A549 (cell line): ENCODE measurements at regions not wholly inside any gene's neighbourhood (a gene's known extent, or its start where the extent isn't known, plus 50 kb on each side); places are given as distances from the start of the nearest gene placed in this dataset.
A peak's percentile ranks its signal among the peaks of the same experiment; 100 is the strongest.

Source experiments
- ATAC-seq, 2 experiments: fragments of 200-7000 bp in 1 of 2; fragments of >200 bp in 1 of 2; cut with Nextera tagmentation in 1 of 2; cut with Tn5 transposase in 1 of 2; 3 replicates each; pipeline versions ENCODE4 v1.8.0 to v1.9.1; 2018 to 2020; ENCODE audit warnings: mild to moderate bottlenecking in 1 of 2, moderate library complexity in 1 of 2
- CTCF ChIA-PET: fragments of 300-600 bp; sonication (Branson Sonifier 250); formaldehyde crosslinking; extraction: SDS; loops from one replicate; lab custom pipeline; 2021; ENCODE audit warnings: antibody characterized with exemption, inconsistent platforms; lab: Yijun Ruan, JAX
- POLR2A ChIA-PET: fragments of 350-600 bp; formaldehyde crosslinking; extraction: SDS; loops from one replicate; lab custom pipeline; 2021; ENCODE audit warnings: antibody characterized with exemption, inconsistent platforms; lab: Yijun Ruan, JAX
- DNase-seq, 2 experiments: peaks; one replicate each; pipeline versions ENCODE4 v3.0.0 to v3.0.0-alpha.2; 2011 to 2016; ENCODE audit warnings: low read depth in 1 of 2, low spot score in 1 of 2
- FAIRE-seq: peaks from 2 replicates; lab custom pipeline; 2011; peaks lifted over from hg19 to GRCh38; lab: Jason Lieb, UNC
- H3K27ac ChIP-seq, 2 experiments: fragments of >200 bp; sonication (Bioruptor Twin); formaldehyde crosslinking; 3 replicates each; pipeline ENCODE4 v1.5.1; 2016 to 2017
- H3K4me1 ChIP-seq: fragments of >200 bp; sonication (Bioruptor Twin); formaldehyde crosslinking; 3 replicates; pipeline ENCODE4 v1.6.1; 2016
- H3K4me2 ChIP-seq: fragments of >200 bp; sonication (Bioruptor Twin); formaldehyde crosslinking; 3 replicates; pipeline ENCODE4 v1.6.1; 2016
- H3K4me3 ChIP-seq: fragments of >200 bp; sonication (Bioruptor Twin); formaldehyde crosslinking; 3 replicates; pipeline ENCODE4 v1.5.1; 2016
- H3K9me3 ChIP-seq: fragments of >200 bp; sonication (Bioruptor Twin); formaldehyde crosslinking; 3 replicates; pipeline ENCODE4 v1.6.1; 2016
- CBX2 ChIP-seq: fragments of 200-600 bp; sonication (generic); IDR thresholded peaks from 2 replicates; pipeline ENCODE4 v1.6.1; 2016; ENCODE audit warnings: low read depth, mild to moderate bottlenecking, borderline replicate concordance
- CEBPB ChIP-seq, 2 experiments: fragments of >200 bp in 1 of 2; sonication (Bioruptor Twin) in 1 of 2; formaldehyde crosslinking in 1 of 2; IDR thresholded peaks; 2 replicates each; pipeline ENCODE4 v1.6.1; 2012 to 2016
- GATA3 ChIP-seq: IDR thresholded peaks from 2 replicates; pipeline ENCODE4 v1.6.1; 2012; ENCODE audit warnings: borderline replicate concordance
- HDAC2 ChIP-seq: fragments of 200-600 bp; sonication (generic); IDR thresholded peaks from 2 replicates; pipeline ENCODE4 v1.6.1; 2016
- HEYL ChIP-seq: fragments of 250-450 bp; sonication (Bioruptor Pico); IDR thresholded peaks from 2 replicates; pipeline ENCODE4 v1.8.0; 2021; ENCODE audit warnings: mild to moderate bottlenecking, moderate library complexity
- HOXA7 ChIP-seq: fragments of 250-450 bp; sonication (Bioruptor Pico); IDR thresholded peaks from 2 replicates; pipeline ENCODE4 v1.5.0; 2020; ENCODE audit warnings: mild to moderate bottlenecking, moderate library complexity
- KDM1A ChIP-seq: fragments of 200-600 bp; sonication (generic); IDR thresholded peaks from 2 replicates; pipeline ENCODE4 v1.6.1; 2016; ENCODE audit warnings: low read depth, mild to moderate bottlenecking
- NFE2L2 ChIP-seq: fragments of 150-350 bp; conservative IDR thresholded peaks from 2 replicates; pipeline ENCODE4 v1.6.1; 2014; ENCODE audit warnings: low read length
- NPAS2 ChIP-seq: fragments of 250-450 bp; sonication (Bioruptor Pico); IDR thresholded peaks from 2 replicates; pipeline ENCODE4 v1.8.0; 2022; ENCODE audit warnings: mild to moderate bottlenecking, moderate library complexity, borderline replicate concordance
- NR3C1 ChIP-seq: fragments of >200 bp; sonication (Bioruptor Twin); formaldehyde crosslinking; IDR thresholded peaks from 3 replicates; pipeline ENCODE4 v1.6.1; 2017
- POLR2A ChIP-seq: IDR thresholded peaks from 2 replicates; pipeline ENCODE4 v1.6.1; 2012; ENCODE audit warnings: mild to moderate bottlenecking, low read length
- POLR2AphosphoS2 ChIP-seq: conservative IDR thresholded peaks from 2 replicates; pipeline ENCODE4 v1.6.1; 2012; ENCODE audit warnings: low read length, improper control_type of control experiment, inconsistent platforms
- RCOR1 ChIP-seq: fragments of 150-350 bp; IDR thresholded peaks from 2 replicates; pipeline ENCODE4 v1.6.1; 2014; ENCODE audit warnings: antibody characterized with exemption, low read length, low read depth
- RFX5 ChIP-seq: fragments of 450-650 bp; IDR thresholded peaks from 2 replicates; pipeline ENCODE4 v1.7.1; 2014; ENCODE audit warnings: antibody characterized with exemption, mild to moderate bottlenecking, moderate library complexity
- RNF2 ChIP-seq: fragments of 200-600 bp; sonication (generic); IDR thresholded peaks from 2 replicates; pipeline ENCODE4 v1.6.1; 2016; ENCODE audit warnings: low read depth, mild to moderate bottlenecking, antibody characterized with exemption, moderate library complexity, borderline replicate concordance
- SMC3 ChIP-seq: fragments of >200 bp; sonication (Bioruptor Twin); formaldehyde crosslinking; IDR thresholded peaks from 3 replicates; pipeline ENCODE4 v1.6.1; 2018; ENCODE audit warnings: inconsistent platforms
- SREBF2 ChIP-seq: fragments of 450-650 bp; IDR thresholded peaks from 2 replicates; pipeline ENCODE4 v1.6.1; 2014; ENCODE audit warnings: mild to moderate bottlenecking, moderate library complexity
- TP53 ChIP-seq: fragments of 250-450 bp; sonication (Bioruptor Pico); IDR thresholded peaks from 2 replicates; pipeline ENCODE4 v1.5.0; 2021; ENCODE audit warnings: mild to moderate bottlenecking, moderate library complexity
- ZC3H11A ChIP-seq: fragments of 450-650 bp; IDR thresholded peaks from 2 replicates; pipeline ENCODE4 v1.6.1; 2014; ENCODE audit warnings: antibody characterized with exemption, mild to moderate bottlenecking
- ZFP36 ChIP-seq: fragments of 450-650 bp; IDR thresholded peaks from 2 replicates; pipeline ENCODE4 v1.6.1; 2014; ENCODE audit warnings: borderline replicate concordance; ENCODE audit not compliant: partially characterized antibody
- ZNF302 ChIP-seq: fragments of 250-450 bp; sonication (Bioruptor Pico); IDR thresholded peaks from 2 replicates; pipeline ENCODE4 v1.9.0; 2021; ENCODE audit warnings: inconsistent platforms, mild to moderate bottlenecking, moderate library complexity
- ZSCAN20 ChIP-seq: fragments of 250-450 bp; sonication (Bioruptor Pico); IDR thresholded peaks from 2 replicates; pipeline ENCODE4 v1.8.0; 2022; ENCODE audit warnings: mild to moderate bottlenecking, moderate library complexity
- WGBS: methylation state at CpG from one replicate; pipeline ENCODE4 v1.1.6; 2017; ENCODE audit errors: missing lambda C conversion rate; 5-methylcytosine and 5-hydroxymethylcytosine counted together
- TF ChIP-seq, protein P1 (sequence below): fragments of >200 bp; sonication (Bioruptor Twin); formaldehyde crosslinking; IDR thresholded peaks from 3 replicates; pipeline ENCODE4 v1.6.1; 2016
- TF ChIP-seq, protein P2 (sequence below): IDR thresholded peaks from 2 replicates; pipeline ENCODE4 v1.6.1; 2012
- TF ChIP-seq, protein P3 (sequence below): fragments of 250-450 bp; sonication (Bioruptor Pico); IDR thresholded peaks from 2 replicates; pipeline ENCODE4 v1.5.0; 2020; ENCODE audit warnings: low read depth, mild to moderate bottlenecking, moderate library complexity
- TF ChIP-seq, protein P4 (sequence below): fragments of 150-350 bp; IDR thresholded peaks from 2 replicates; pipeline ENCODE4 v1.6.1; 2014; ENCODE audit warnings: low read depth, mild to moderate bottlenecking, low read length
- TF ChIP-seq, protein P5 (sequence below): fragments of >200 bp; sonication (Bioruptor Twin); formaldehyde crosslinking; IDR thresholded peaks from 3 replicates; pipeline ENCODE4 v1.5.1; 2016

DNA sequence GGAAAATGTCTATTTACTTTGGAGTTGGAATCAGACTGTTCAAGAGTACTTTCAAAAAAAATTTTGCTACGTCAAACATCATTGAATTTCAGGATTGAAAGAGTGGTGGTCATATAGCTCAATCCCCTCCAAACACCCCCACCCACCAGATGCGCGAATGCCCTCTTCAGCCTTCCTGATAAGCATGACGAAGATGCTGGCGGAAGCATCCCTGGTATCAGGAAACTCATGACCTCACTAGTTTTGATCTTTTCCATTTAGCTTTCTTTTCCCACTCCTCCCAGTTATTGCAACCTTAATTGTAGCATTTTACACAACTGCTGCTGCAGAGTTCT is 104.4 kb downstream of the LEPR start (continued):
- TF ChIP-seq RNF2 (no peak), CBX2 (no peak), ZNF302 (CRISPR knock-in tag) (no peak), ZFP36 (no peak)
- TF ChIP-seq, protein P1, sequence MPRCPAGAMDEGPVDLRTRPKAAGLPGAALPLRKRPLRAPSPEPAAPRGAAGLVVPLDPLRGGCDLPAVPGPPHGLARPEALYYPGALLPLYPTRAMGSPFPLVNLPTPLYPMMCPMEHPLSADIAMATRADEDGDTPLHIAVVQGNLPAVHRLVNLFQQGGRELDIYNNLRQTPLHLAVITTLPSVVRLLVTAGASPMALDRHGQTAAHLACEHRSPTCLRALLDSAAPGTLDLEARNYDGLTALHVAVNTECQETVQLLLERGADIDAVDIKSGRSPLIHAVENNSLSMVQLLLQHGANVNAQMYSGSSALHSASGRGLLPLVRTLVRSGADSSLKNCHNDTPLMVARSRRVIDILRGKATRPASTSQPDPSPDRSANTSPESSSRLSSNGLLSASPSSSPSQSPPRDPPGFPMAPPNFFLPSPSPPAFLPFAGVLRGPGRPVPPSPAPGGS = no peak

DNA sequence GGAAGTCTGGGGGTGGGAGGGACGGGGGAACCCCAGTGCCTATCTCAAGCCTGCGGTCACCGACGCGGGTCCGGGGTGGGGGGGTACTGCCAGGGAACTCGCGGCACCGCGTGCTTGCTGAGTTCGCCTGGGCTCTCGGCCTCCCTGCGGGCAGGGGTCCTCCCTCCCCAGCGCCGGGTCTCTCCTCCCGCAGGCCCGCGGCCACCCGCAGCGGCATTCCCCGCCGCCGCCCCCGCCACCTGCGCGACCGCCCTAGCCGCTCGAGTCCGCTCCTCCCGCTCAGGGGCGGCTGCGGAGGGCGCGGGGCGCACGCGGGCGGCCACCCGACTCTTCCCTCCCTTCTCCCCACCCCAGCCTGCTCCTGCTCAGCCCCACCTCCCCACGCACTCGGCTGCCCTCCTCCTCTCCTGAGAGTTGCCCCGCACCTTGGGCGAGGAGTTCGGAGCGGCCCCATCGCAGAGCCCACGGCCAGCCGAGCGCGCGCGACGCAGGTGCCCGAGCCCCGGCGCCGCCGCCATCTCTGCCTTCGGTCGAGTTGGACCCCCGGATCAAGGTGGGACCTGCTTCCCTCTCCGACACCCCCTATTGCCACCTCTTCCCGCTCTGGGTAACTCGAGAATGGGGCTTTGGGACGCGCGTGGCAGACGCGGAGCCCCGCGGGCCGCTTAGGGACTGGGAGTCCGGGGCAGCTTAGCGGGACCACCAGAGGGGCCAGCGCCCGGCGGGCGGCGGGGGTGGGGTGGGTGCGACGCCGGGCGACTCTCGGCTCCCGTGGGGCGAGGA is 105.0 kb downstream of the LEPR start:
- ATAC-seq (peak; percentile 56 to 57; a peak in 5 of 6 replicates), DNase-seq (no peak), FAIRE-seq (no peak)
- Histone ChIP-seq H3K4me1 (no peaks in the 10 kb centered on the region), H3K27ac (peak overlapping the region; percentile 38 to 72; a peak in 5 of 6 replicates), H3K4me2 (peak overlapping the region; percentile 95), H3K9me3 (no peaks in the 10 kb centered on the region), H3K4me3 (peak overlapping the region; percentile 54)
- 11% methylated on average over 8 of the region's 87 CpGs for WGBS
- CTCF ChIA-PET = no interaction called here
- POLR2A ChIA-PET = no interaction called here
- no peak for TF ChIP-seq ZFP36
- no peak for TF ChIP-seq SMC3
- no peak for TF ChIP-seq POLR2AphosphoS2
- no peak for TF ChIP-seq ZC3H11A
- TF ChIP-seq, protein P2, sequence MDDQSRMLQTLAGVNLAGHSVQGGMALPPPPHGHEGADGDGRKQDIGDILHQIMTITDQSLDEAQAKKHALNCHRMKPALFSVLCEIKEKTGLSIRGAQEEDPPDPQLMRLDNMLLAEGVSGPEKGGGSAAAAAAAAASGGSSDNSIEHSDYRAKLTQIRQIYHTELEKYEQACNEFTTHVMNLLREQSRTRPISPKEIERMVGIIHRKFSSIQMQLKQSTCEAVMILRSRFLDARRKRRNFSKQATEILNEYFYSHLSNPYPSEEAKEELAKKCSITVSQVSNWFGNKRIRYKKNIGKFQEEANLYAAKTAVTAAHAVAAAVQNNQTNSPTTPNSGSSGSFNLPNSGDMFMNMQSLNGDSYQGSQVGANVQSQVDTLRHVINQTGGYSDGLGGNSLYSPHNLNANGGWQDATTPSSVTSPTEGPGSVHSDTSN = no peak
- no peak for TF ChIP-seq SREBF2
- TF ChIP-seq GATA3 = no peak
- TF ChIP-seq TP53 (CRISPR knock-in tag) = no peak
- no peak for TF ChIP-seq NPAS2 (CRISPR knock-in tag)
- TF ChIP-seq RFX5 = no peak
- no peak for TF ChIP-seq KDM1A
- no peak for TF ChIP-seq HDAC2
- TF ChIP-seq, protein P3, sequence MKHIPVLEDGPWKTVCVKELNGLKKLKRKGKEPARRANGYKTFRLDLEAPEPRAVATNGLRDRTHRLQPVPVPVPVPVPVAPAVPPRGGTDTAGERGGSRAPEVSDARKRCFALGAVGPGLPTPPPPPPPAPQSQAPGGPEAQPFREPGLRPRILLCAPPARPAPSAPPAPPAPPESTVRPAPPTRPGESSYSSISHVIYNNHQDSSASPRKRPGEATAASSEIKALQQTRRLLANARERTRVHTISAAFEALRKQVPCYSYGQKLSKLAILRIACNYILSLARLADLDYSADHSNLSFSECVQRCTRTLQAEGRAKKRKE (CRISPR knock-in tag) = no peak
- TF ChIP-seq POLR2A = no peak
- no peak for TF ChIP-seq NR3C1
- no peak for TF ChIP-seq ZSCAN20 (CRISPR knock-in tag)
- no peak for TF ChIP-seq HOXA7 (CRISPR knock-in tag)

DNA sequence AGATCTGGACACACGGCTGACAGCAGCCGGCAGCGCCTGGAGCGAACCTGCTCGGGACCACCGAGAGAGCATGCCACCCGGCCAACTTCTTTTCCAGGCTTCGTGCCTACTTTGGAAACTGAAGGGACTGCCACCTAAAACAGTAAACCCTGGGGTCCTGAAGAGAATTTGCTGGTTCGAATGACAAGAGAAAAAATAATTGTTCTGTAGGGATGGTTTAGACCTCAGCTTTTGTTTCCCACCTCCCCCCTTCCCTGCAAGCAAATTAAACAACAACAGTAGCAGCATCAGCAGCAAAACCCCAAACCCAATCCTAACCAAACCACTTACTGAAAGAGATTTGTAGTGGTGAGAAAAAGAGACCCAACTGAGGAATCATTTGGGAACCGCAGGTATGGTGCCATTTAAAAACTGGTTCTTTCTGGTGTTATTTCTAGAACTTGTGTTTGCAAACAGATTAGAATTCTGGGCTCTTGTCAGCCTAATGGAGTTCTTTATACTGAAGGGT is 105.6 kb downstream of the LEPR start:
- FAIRE-seq (no peak), ATAC-seq (no peak), DNase-seq (no peak)
- 75% methylated on average over 4 of the region's 10 CpGs for WGBS
- TF ChIP-seq ZNF302 (CRISPR knock-in tag) = no peak
- TF ChIP-seq HEYL (CRISPR knock-in tag) = no peak
- TF ChIP-seq, protein P4, sequence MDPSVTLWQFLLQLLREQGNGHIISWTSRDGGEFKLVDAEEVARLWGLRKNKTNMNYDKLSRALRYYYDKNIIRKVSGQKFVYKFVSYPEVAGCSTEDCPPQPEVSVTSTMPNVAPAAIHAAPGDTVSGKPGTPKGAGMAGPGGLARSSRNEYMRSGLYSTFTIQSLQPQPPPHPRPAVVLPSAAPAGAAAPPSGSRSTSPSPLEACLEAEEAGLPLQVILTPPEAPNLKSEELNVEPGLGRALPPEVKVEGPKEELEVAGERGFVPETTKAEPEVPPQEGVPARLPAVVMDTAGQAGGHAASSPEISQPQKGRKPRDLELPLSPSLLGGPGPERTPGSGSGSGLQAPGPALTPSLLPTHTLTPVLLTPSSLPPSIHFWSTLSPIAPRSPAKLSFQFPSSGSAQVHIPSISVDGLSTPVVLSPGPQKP = no peak
- TF ChIP-seq, protein P1 = no peak
- no peak for TF ChIP-seq POLR2A
- TF ChIP-seq POLR2AphosphoS2 = no peak
- TF ChIP-seq NFE2L2 = no peak
- no peak for TF ChIP-seq CEBPB (IDR thresholded peaks at IDR 0.05)
- TF ChIP-seq, protein P5, sequence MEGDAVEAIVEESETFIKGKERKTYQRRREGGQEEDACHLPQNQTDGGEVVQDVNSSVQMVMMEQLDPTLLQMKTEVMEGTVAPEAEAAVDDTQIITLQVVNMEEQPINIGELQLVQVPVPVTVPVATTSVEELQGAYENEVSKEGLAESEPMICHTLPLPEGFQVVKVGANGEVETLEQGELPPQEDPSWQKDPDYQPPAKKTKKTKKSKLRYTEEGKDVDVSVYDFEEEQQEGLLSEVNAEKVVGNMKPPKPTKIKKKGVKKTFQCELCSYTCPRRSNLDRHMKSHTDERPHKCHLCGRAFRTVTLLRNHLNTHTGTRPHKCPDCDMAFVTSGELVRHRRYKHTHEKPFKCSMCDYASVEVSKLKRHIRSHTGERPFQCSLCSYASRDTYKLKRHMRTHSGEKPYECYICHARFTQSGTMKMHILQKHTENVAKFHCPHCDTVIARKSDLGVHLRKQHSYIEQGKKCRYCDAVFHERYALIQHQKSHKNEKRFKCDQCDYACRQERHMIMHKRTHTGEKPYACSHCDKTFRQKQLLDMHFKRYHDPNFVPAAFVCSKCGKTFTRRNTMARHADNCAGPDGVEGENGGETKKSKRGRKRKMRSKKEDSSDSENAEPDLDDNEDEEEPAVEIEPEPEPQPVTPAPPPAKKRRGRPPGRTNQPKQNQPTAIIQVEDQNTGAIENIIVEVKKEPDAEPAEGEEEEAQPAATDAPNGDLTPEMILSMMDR = no peak
- TF ChIP-seq RCOR1 = no peak
- H3K27ac ChIP-seq = peak overlapping the region in 1 of 2 experiments; percentile 72; a peak in 2 of 6 replicates
- no peaks in the 10 kb centered on the region for H3K9me3 ChIP-seq
- H3K4me2 ChIP-seq = peak overlapping the region; percentile 95
- H3K4me1 ChIP-seq = no peaks in the 10 kb centered on the region
- CTCF ChIA-PET = no interaction called here
- H3K4me3 ChIP-seq = peak overlapping the region; percentile 54; the same call in 2 of the 3 replicates
- POLR2A ChIA-PET = no interaction called here
